SK-N-SH treated with all-trans-retinoic acid at 6 μM for 48 hours (cell line): ENCODE measurements at regions not wholly inside any gene's neighbourhood (a gene's known extent, or its start where the extent isn't known, plus 50 kb on each side); places are given as distances from the start of the nearest gene placed in this dataset.

Experiments
- BACH2 ChIP-seq: fragments of 250-450 bp; sonication (Bioruptor Pico); IDR thresholded peaks from 2 replicates; pipeline ENCODE4 v1.9.0; 2021; ENCODE audit warnings: mild to moderate bottlenecking, borderline replicate concordance
- CSDC2 ChIP-seq: fragments of 250-450 bp; sonication (Bioruptor Pico); IDR thresholded peaks from 2 replicates; pipeline ENCODE4 v1.5.0; 2020; ENCODE audit warnings: mild to moderate bottlenecking, moderate library complexity
- ESRRG ChIP-seq: fragments of 250-450 bp; sonication (Bioruptor Pico); IDR thresholded peaks from 2 replicates; pipeline ENCODE4 v1.6.1; 2021; ENCODE audit warnings: mild to moderate bottlenecking
- GLIS3 ChIP-seq: fragments of 250-450 bp; sonication (Bioruptor Pico); IDR thresholded peaks from 2 replicates; pipeline ENCODE4 v1.5.0; 2020; ENCODE audit warnings: mild to moderate bottlenecking, moderate library complexity
- PPARA ChIP-seq: fragments of 250-450 bp; sonication (Bioruptor Pico); IDR thresholded peaks from 2 replicates; pipeline ENCODE4 v1.5.0; 2020; ENCODE audit warnings: mild to moderate bottlenecking, borderline replicate concordance
- SNAI2 ChIP-seq: fragments of 250-450 bp; sonication (Bioruptor Pico); IDR thresholded peaks from 2 replicates; pipeline ENCODE4 v1.5.0; 2020; ENCODE audit warnings: mild to moderate bottlenecking, moderate library complexity
- TOX ChIP-seq: fragments of 250-450 bp; sonication (Bioruptor Pico); IDR thresholded peaks from 2 replicates; pipeline ENCODE4 v1.8.0; 2021; ENCODE audit warnings: mild to moderate bottlenecking, moderate library complexity, borderline replicate concordance
- ZC3H10 ChIP-seq: fragments of 250-450 bp; sonication (Bioruptor Pico); IDR thresholded peaks from 2 replicates; pipeline ENCODE4 v1.5.1; 2021; ENCODE audit warnings: mild to moderate bottlenecking, moderate library complexity
- ZFP3 ChIP-seq: fragments of 250-450 bp; sonication (Bioruptor Pico); IDR thresholded peaks from 2 replicates; pipeline ENCODE4 v1.5.0; 2020; ENCODE audit warnings: mild to moderate bottlenecking, moderate library complexity
- ZNF8 ChIP-seq: fragments of 450-650 bp; formaldehyde crosslinking; IDR thresholded peaks from 2 replicates; pipeline ENCODE4 v1.5.0; 2020; ENCODE audit warnings: mild to moderate bottlenecking, moderate library complexity
- TF ChIP-seq, protein P1 (sequence below): fragments of 250-450 bp; sonication (Bioruptor Pico); IDR thresholded peaks from 2 replicates; pipeline ENCODE4 v1.8.0; 2020; ENCODE audit warnings: mild to moderate bottlenecking, moderate library complexity, borderline replicate concordance
- TF ChIP-seq, protein P2 (sequence below): fragments of 250-450 bp; sonication (Bioruptor Pico); IDR thresholded peaks from 2 replicates; pipeline ENCODE4 v1.5.1; 2020; ENCODE audit warnings: low read depth, mild to moderate bottlenecking, moderate library complexity
- TF ChIP-seq, protein P3 (sequence below): fragments of 250-450 bp; sonication (Bioruptor Pico); IDR thresholded peaks from 2 replicates; pipeline ENCODE4 v1.5.0; 2020; ENCODE audit warnings: mild to moderate bottlenecking, moderate library complexity
- TF ChIP-seq, protein P4 (sequence below): fragments of 250-450 bp; sonication (Bioruptor Pico); IDR thresholded peaks from 2 replicates; pipeline ENCODE4 v1.5.1; 2021; ENCODE audit warnings: mild to moderate bottlenecking, moderate library complexity

DNA sequence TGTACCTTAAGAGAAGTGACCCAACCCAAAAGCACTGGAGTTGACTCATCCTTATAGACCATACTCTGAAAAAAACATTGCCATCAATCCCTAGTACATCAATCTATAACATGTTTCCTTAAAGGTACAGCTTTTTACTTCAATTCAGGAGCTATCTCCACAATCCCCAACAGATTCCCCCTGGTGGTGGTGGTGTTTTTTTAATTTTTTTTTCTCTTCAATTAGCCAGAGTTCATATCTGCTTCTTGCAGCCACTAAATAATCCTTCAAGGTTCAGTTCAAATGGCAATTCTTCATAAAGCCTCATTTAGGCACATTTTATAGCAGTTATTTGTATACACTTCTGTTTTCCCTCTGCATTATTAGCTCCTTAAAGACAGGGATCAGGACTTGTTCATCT is 60.7 kb upstream of the KDR start:
- TF ChIP-seq, protein P1, sequence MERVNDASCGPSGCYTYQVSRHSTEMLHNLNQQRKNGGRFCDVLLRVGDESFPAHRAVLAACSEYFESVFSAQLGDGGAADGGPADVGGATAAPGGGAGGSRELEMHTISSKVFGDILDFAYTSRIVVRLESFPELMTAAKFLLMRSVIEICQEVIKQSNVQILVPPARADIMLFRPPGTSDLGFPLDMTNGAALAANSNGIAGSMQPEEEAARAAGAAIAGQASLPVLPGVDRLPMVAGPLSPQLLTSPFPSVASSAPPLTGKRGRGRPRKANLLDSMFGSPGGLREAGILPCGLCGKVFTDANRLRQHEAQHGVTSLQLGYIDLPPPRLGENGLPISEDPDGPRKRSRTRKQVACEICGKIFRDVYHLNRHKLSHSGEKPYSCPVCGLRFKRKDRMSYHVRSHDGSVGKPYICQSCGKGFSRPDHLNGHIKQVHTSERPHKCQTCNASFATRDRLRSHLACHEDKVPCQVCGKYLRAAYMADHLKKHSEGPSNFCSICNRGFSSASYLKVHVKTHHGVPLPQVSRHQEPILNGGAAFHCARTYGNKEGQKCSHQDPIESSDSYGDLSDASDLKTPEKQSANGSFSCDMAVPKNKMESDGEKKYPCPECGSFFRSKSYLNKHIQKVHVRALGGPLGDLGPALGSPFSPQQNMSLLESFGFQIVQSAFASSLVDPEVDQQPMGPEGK (CRISPR knock-in tag), result no peak
- TF ChIP-seq, protein P2, sequence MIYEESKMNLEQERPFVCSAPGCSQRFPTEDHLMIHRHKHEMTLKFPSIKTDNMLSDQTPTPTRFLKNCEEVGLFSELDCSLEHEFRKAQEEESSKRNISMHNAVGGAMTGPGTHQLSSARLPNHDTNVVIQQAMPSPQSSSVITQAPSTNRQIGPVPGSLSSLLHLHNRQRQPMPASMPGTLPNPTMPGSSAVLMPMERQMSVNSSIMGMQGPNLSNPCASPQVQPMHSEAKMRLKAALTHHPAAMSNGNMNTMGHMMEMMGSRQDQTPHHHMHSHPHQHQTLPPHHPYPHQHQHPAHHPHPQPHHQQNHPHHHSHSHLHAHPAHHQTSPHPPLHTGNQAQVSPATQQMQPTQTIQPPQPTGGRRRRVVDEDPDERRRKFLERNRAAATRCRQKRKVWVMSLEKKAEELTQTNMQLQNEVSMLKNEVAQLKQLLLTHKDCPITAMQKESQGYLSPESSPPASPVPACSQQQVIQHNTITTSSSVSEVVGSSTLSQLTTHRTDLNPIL (CRISPR knock-in tag), result no peak
- TF ChIP-seq TOX (CRISPR knock-in tag), result no peak
- no peak for TF ChIP-seq ESRRG
- TF ChIP-seq BACH2 (CRISPR knock-in tag), result no peak
- no peak for TF ChIP-seq SNAI2
- TF ChIP-seq, protein P3, sequence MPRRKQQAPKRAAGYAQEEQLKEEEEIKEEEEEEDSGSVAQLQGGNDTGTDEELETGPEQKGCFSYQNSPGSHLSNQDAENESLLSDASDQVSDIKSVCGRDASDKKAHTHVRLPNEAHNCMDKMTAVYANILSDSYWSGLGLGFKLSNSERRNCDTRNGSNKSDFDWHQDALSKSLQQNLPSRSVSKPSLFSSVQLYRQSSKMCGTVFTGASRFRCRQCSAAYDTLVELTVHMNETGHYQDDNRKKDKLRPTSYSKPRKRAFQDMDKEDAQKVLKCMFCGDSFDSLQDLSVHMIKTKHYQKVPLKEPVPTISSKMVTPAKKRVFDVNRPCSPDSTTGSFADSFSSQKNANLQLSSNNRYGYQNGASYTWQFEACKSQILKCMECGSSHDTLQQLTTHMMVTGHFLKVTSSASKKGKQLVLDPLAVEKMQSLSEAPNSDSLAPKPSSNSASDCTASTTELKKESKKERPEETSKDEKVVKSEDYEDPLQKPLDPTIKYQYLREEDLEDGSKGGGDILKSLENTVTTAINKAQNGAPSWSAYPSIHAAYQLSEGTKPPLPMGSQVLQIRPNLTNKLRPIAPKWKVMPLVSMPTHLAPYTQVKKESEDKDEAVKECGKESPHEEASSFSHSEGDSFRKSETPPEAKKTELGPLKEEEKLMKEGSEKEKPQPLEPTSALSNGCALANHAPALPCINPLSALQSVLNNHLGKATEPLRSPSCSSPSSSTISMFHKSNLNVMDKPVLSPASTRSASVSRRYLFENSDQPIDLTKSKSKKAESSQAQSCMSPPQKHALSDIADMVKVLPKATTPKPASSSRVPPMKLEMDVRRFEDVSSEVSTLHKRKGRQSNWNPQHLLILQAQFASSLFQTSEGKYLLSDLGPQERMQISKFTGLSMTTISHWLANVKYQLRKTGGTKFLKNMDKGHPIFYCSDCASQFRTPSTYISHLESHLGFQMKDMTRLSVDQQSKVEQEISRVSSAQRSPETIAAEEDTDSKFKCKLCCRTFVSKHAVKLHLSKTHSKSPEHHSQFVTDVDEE, result no peak
- no peak for TF ChIP-seq CSDC2 (CRISPR knock-in tag)
- TF ChIP-seq ZNF8 (CRISPR knock-in tag), result no peak
- TF ChIP-seq ZC3H10 (CRISPR knock-in tag), result no peak
- no peak for TF ChIP-seq ZFP3
- TF ChIP-seq PPARA (CRISPR knock-in tag), result no peak
- TF ChIP-seq, protein P4, sequence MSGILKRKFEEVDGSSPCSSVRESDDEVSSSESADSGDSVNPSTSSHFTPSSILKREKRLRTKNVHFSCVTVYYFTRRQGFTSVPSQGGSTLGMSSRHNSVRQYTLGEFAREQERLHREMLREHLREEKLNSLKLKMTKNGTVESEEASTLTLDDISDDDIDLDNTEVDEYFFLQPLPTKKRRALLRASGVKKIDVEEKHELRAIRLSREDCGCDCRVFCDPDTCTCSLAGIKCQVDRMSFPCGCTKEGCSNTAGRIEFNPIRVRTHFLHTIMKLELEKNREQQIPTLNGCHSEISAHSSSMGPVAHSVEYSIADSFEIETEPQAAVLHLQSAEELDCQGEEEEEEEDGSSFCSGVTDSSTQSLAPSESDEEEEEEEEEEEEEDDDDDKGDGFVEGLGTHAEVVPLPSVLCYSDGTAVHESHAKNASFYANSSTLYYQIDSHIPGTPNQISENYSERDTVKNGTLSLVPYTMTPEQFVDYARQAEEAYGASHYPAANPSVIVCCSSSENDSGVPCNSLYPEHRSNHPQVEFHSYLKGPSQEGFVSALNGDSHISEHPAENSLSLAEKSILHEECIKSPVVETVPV (CRISPR knock-in tag), result no peak
- no peak for TF ChIP-seq GLIS3 (CRISPR knock-in tag)
